ENCODE measurements at regions not wholly inside any gene's neighbourhood (a gene's known extent, or its start where the extent isn't known, plus 50 kb on each side); places are given as distances from the start of the nearest gene placed in this dataset.
"Not testable (repeated sequence)": the region's sequence is repeated elsewhere in the genome, so short reads cannot be mapped to it uniquely, and the experiment has no call there.

- not testable (repeated sequence) for TF ChIP-seq CTCF, POLR2A (IDR thresholded peaks at IDR 0.05)
Observed at GRCh38 chr3:35266065-35266464, 373.3 kb upstream of the ARPP21 start.

Measured in esophagus squamous epithelium (tissue), 4 donors.